Keratinocyte (primary cell): ENCODE measurements at regions not wholly inside any gene's neighbourhood (a gene's known extent, or its start where the extent isn't known, plus 50 kb on each side); places are given as distances from the start of the nearest gene placed in this dataset.

ENCODE experiments used
- DNase-seq: peaks from one replicate; pipeline ENCODE4 v3.0.0-alpha.2; 2011; ENCODE audit warnings: low read depth, missing footprints, low spot score
- FAIRE-seq: peaks from 2 replicates; lab custom pipeline; 2011; peaks lifted over from hg19 to GRCh38; lab: Jason Lieb, UNC
- H2AFZ ChIP-seq: 2 replicates; pipeline ENCODE4 v1.6.0; 2012; ENCODE audit warnings: low read length, control low read depth, inconsistent platforms; ENCODE audit not compliant: control insufficient read depth
- H3K27ac ChIP-seq: 2 replicates; pipeline ENCODE4 v1.5.1; 2011; ENCODE audit warnings: low read length; ENCODE audit not compliant: control insufficient read depth, insufficient read depth
- H3K27me3 ChIP-seq: 3 replicates; pipeline ENCODE4 v1.6.0; 2011; ENCODE audit warnings: low read length; ENCODE audit not compliant: control insufficient read depth, insufficient read depth; ENCODE audit errors: extremely low read depth
- H3K36me3 ChIP-seq, 2 experiments: 2 replicates in 1 of 2; 3 replicates in 1 of 2; pipeline ENCODE4 v1.5.1; 2011; ENCODE audit warnings: low read length in 2 of 2, mild to moderate bottlenecking in 1 of 2; ENCODE audit not compliant: control insufficient read depth in 2 of 2, insufficient read depth in 2 of 2; ENCODE audit errors: extremely low read depth in 1 of 2
- H3K4me1 ChIP-seq: 3 replicates; pipeline ENCODE4 v1.5.1; 2011; ENCODE audit warnings: low read length; ENCODE audit not compliant: control insufficient read depth, insufficient read depth; ENCODE audit errors: extremely low read depth
- H3K4me2 ChIP-seq: 3 replicates; pipeline ENCODE4 v1.6.0; 2011; ENCODE audit warnings: low read depth, low read length; ENCODE audit not compliant: control insufficient read depth, insufficient read depth; ENCODE audit errors: extremely low read depth
- H3K4me3 ChIP-seq, 3 experiments: fragments of 200-600 bp in 1 of 3; sonication (generic) in 1 of 3; 2 replicates in 2 of 3; 3 replicates in 1 of 3; pipeline ENCODE4 v1.5.1; 2011 to 2016; ENCODE audit warnings: low read length in 3 of 3, mild to moderate bottlenecking in 3 of 3, control low read depth in 2 of 3, inconsistent platforms in 1 of 3, low read depth in 1 of 3, mixed read lengths in 1 of 3, mixed run types in 1 of 3, moderate library complexity in 1 of 3; ENCODE audit not compliant: control insufficient read depth in 2 of 3, insufficient read depth in 2 of 3; ENCODE audit errors: extremely low read depth in 1 of 3
- H3K79me2 ChIP-seq: 2 replicates; pipeline ENCODE4 v1.6.0; 2012; ENCODE audit warnings: low read length; ENCODE audit not compliant: control insufficient read depth, insufficient read depth
- H3K9ac ChIP-seq: 3 replicates; pipeline ENCODE4 v1.6.0; 2011; ENCODE audit warnings: low read length; ENCODE audit not compliant: control insufficient read depth, insufficient read depth; ENCODE audit errors: extremely low read depth
- H3K9me1 ChIP-seq: 3 replicates; pipeline ENCODE4 v1.6.0; 2011; ENCODE audit warnings: low read length; ENCODE audit not compliant: control insufficient read depth, insufficient read depth; ENCODE audit errors: extremely low read depth
- H3K9me3 ChIP-seq: 2 replicates; pipeline ENCODE4 v1.5.1; 2012; ENCODE audit warnings: low read depth, low read length; ENCODE audit not compliant: control insufficient read depth
- H4K20me1 ChIP-seq: 3 replicates; pipeline ENCODE4 v1.6.0; 2011; ENCODE audit warnings: low read length; ENCODE audit not compliant: control insufficient read depth, insufficient read depth; ENCODE audit errors: extremely low read depth
- CTCF ChIP-seq, 3 experiments: IDR thresholded peaks in 1 of 3; conservative IDR thresholded peaks in 1 of 3; optimal IDR thresholded peaks in 1 of 3; 2 replicates in 2 of 3; 3 replicates in 1 of 3; pipeline versions ENCODE3 to v1.5.1; 2011; ENCODE audit warnings: low read length in 3 of 3, mild to moderate bottlenecking in 3 of 3, moderate library complexity in 2 of 3, control low read depth in 1 of 3, inconsistent platforms in 1 of 3; ENCODE audit not compliant: insufficient read depth in 2 of 3; ENCODE audit errors: extremely low read depth in 1 of 3
- EZH2 ChIP-seq: IDR thresholded peaks from one replicate; pipeline ENCODE4 v1.6.1; 2012; ENCODE audit warnings: inconsistent platforms, mild to moderate bottlenecking, low read length, moderate library complexity
- dilution Hi-C: fragments of 300-500 bp; cut with MboI; formaldehyde crosslinking; loops from one replicate; pipeline ENCODE4 v1.7.0; 2020; ENCODE audit warnings: low sequenced_read_pairs; ENCODE audit not compliant: extremely low pct_ligation_motif_present

GRCh38 chr11:69366591-69366990, 72.6 kb downstream of the MYEOV start:
- Histone ChIP-seq H2AFZ (no peak overlapping the region), H3K27me3 (no peaks in the 10 kb centered on the region), H4K20me1 (no peaks in the 10 kb centered on the region), H3K27ac (no peak overlapping the region), H3K4me2 (no peak overlapping the region), H3K36me3 (no peaks in the 10 kb centered on the region), H3K9me3 (peaks cover 2% of the 10 kb centered on the region), H3K9ac (no peak overlapping the region), H3K4me1 (peaks cover 11% of the 10 kb centered on the region), H3K9me1 (no peaks in the 10 kb centered on the region), H3K79me2 (no peaks in the 10 kb centered on the region), H3K4me3 (no peak overlapping the region)
- dilution Hi-C loops, result no loop called here
- TF ChIP-seq CTCF (optimal IDR thresholded peaks at IDR 0.05 in 1 of 3, IDR thresholded peaks at IDR 0.05 in 1 of 3, conservative IDR thresholded peaks at IDR 0.05 in 1 of 3; ENCODE audit: extremely low read depth in 1 of 3, insufficient read depth in 2 of 3, low read length in 3 of 3) (no peak), EZH2 (no peak)
- DNase-seq (no peak), FAIRE-seq (no peak)

GRCh38 chr11:69367211-69367964, 73.4 kb downstream of the MYEOV start:
- Histone ChIP-seq H3K27ac (no peak overlapping the region), H3K4me3 (no peak overlapping the region), H3K4me1 (peaks cover 11% of the 10 kb centered on the region), H3K9me1 (no peaks in the 10 kb centered on the region), H3K9me3 (peaks cover 2% of the 10 kb centered on the region), H3K9ac (no peak overlapping the region), H3K4me2 (no peak overlapping the region), H2AFZ (no peak overlapping the region), H3K36me3 (no peaks in the 10 kb centered on the region), H3K79me2 (no peaks in the 10 kb centered on the region), H3K27me3 (no peaks in the 10 kb centered on the region), H4K20me1 (no peaks in the 10 kb centered on the region)
- FAIRE-seq (no peak), DNase-seq (no peak)
- TF ChIP-seq EZH2, result no peak
- no peak for TF ChIP-seq CTCF (optimal IDR thresholded peaks at IDR 0.05 in 1 of 3, IDR thresholded peaks at IDR 0.05 in 1 of 3, conservative IDR thresholded peaks at IDR 0.05 in 1 of 3; ENCODE audit: extremely low read depth in 1 of 3, insufficient read depth in 2 of 3, low read length in 3 of 3)
- dilution Hi-C loops, result no loop called here
